DMS114 treated with DMSO at 0.1 percent for 48 hours (cell line): ENCODE measurements at regions not wholly inside any gene's neighbourhood (a gene's known extent, or its start where the extent isn't known, plus 50 kb on each side); places are given as distances from the start of the nearest gene placed in this dataset.

Source experiments
- DNase-seq: peaks from one replicate; lab custom pipeline; 2025; ENCODE audit not compliant: unreplicated experiment; lab: John Stamatoyannopoulos, UW

- DNase-seq, result no peak
Observed at GRCh38 chr6:84282550-84282949, 55.1 kb upstream of the CEP162 start.

- DNase-seq, result no peak
Observed at GRCh38 chr6:84280639-84281038, 53.2 kb upstream of the CEP162 start.

GRCh38 chr6:84280030-84280429 lies 52.6 kb upstream of the CEP162 start:
- no peak for DNase-seq

GRCh38 chr6:84278321-84278998 lies 51.0 kb upstream of the CEP162 start:
- DNase-seq, result no peak
